B cell (primary cell): ENCODE measurements at regions not wholly inside any gene's neighbourhood (a gene's known extent, or its start where the extent isn't known, plus 50 kb on each side); places are given as distances from the start of the nearest gene placed in this dataset.
A peak's percentile ranks its signal among the peaks of the same experiment; 100 is the strongest.

Experiments used
- EZH2 ChIP-seq: IDR thresholded peaks from 2 replicates; pipeline ENCODE4 v1.6.1; 2012; ENCODE audit warnings: borderline replicate concordance, low read depth, mild to moderate bottlenecking, moderate library complexity, low read length; ENCODE audit not compliant: insufficient read depth, poor library complexity, severe bottlenecking
- TF ChIP-seq, protein P1 (sequence below): fragments of 200-600 bp; IDR thresholded peaks from one replicate; pipeline ENCODE4 v1.8.0; 2022; ENCODE audit warnings: antibody characterized with exemption, mild to moderate bottlenecking

DNA sequence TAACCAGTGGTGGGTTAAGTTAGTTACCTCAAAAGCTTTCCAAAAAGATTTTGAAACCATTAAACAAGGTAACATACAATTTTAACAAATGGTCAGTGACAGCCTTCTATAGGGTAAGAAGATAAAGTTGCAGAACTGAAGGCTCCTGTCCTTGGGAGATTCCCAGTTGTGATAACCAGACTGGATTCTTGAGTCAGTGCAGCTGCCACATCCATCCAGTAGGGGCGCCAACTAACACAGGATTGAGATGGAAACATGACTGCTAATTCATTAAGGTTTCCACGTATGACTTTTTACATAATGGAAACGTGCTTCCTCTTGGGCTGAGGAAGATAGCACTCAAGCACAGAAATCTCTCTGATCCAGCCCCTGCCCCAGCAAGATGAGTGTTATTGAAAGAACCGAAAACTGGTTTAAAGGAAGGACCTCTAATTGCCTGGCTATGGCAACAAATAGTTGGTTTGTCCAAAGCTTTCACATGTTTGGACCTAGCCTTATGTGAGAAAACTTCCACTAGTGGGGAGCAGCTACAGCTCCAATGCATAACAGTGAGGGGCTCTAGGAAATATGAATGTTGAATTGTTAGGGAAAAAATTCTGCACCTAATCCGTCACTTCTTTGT is 269.8 kb upstream of the MYOCD start:
- TF ChIP-seq, protein P1, sequence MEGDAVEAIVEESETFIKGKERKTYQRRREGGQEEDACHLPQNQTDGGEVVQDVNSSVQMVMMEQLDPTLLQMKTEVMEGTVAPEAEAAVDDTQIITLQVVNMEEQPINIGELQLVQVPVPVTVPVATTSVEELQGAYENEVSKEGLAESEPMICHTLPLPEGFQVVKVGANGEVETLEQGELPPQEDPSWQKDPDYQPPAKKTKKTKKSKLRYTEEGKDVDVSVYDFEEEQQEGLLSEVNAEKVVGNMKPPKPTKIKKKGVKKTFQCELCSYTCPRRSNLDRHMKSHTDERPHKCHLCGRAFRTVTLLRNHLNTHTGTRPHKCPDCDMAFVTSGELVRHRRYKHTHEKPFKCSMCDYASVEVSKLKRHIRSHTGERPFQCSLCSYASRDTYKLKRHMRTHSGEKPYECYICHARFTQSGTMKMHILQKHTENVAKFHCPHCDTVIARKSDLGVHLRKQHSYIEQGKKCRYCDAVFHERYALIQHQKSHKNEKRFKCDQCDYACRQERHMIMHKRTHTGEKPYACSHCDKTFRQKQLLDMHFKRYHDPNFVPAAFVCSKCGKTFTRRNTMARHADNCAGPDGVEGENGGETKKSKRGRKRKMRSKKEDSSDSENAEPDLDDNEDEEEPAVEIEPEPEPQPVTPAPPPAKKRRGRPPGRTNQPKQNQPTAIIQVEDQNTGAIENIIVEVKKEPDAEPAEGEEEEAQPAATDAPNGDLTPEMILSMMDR = peak; percentile 37
- TF ChIP-seq EZH2 = no peak
